DND-41 (cell line): ENCODE measurements at regions not wholly inside any gene's neighbourhood (a gene's known extent, or its start where the extent isn't known, plus 50 kb on each side); places are given as distances from the start of the nearest gene placed in this dataset.

Experiments used
- EZH2 ChIP-seq: IDR thresholded peaks from 3 replicates; pipeline ENCODE4 v1.6.1; 2012; ENCODE audit warnings: borderline replicate concordance, low read depth, mild to moderate bottlenecking, moderate library complexity, low read length, inconsistent platforms; ENCODE audit not compliant: severe bottlenecking
- TF ChIP-seq, protein P1 (sequence below): IDR thresholded peaks from 2 replicates; pipeline ENCODE4 v1.5.1; 2012; ENCODE audit warnings: borderline replicate concordance, low read length, moderate library complexity, mild to moderate bottlenecking; ENCODE audit not compliant: poor library complexity, severe bottlenecking; ENCODE audit errors: extremely low read depth

DNA sequence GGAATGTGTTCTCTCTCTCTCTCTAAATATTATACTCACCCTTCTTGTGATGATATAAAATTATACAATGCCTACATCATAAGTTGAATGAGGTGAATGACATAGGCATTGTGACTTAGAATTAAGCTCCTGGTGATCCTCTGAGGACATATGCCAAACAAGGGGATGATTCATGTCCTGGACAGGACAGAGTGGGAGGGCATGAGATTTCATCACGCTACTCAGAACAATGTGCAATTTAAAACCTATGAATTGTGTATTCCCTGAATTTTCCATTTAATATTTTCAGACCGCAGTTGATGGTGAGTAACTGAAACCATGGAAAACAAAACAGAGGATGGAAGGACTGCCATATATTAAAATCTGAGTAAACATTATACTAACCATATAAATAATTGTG is 782.2 kb upstream of the NUDT12 start:
- TF ChIP-seq, protein P1, sequence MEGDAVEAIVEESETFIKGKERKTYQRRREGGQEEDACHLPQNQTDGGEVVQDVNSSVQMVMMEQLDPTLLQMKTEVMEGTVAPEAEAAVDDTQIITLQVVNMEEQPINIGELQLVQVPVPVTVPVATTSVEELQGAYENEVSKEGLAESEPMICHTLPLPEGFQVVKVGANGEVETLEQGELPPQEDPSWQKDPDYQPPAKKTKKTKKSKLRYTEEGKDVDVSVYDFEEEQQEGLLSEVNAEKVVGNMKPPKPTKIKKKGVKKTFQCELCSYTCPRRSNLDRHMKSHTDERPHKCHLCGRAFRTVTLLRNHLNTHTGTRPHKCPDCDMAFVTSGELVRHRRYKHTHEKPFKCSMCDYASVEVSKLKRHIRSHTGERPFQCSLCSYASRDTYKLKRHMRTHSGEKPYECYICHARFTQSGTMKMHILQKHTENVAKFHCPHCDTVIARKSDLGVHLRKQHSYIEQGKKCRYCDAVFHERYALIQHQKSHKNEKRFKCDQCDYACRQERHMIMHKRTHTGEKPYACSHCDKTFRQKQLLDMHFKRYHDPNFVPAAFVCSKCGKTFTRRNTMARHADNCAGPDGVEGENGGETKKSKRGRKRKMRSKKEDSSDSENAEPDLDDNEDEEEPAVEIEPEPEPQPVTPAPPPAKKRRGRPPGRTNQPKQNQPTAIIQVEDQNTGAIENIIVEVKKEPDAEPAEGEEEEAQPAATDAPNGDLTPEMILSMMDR, result no peak
- TF ChIP-seq EZH2, result no peak
